K562 (cell line): ENCODE measurements at regions not wholly inside any gene's neighbourhood (a gene's known extent, or its start where the extent isn't known, plus 50 kb on each side); places are given as distances from the start of the nearest gene placed in this dataset.

Source experiments
- FOXK1 ChIP-seq: sonication (generic); formaldehyde crosslinking; IDR thresholded peaks from 2 replicates; pipeline ENCODE4 v1.8.0; 2022; ENCODE audit warnings: missing genetic modification reagents, mild to moderate bottlenecking, borderline replicate concordance
- GABPA ChIP-seq: fragments of 200-800 bp; sonication (Bioruptor generic); conservative IDR thresholded peaks from 2 replicates; pipeline ENCODE4 v1.6.1; 2016; ENCODE audit warnings: low read depth, missing genetic modification characterization, missing compliant biosample characterization
- GATA2 ChIP-seq: sonication (generic); formaldehyde crosslinking; IDR thresholded peaks from 2 replicates; pipeline ENCODE4 v1.4.0; 2020; ENCODE audit warnings: mild to moderate bottlenecking, missing genetic modification reagents
- HDAC6 ChIP-seq: IDR thresholded peaks from 2 replicates; pipeline ENCODE4 v1.6.1; 2012; ENCODE audit warnings: low read depth, mild to moderate bottlenecking, control low read depth, inconsistent platforms, low read length, moderate library complexity
- KLF6 ChIP-seq: fragments of 250-450 bp; sonication (Bioruptor Pico); IDR thresholded peaks from 2 replicates; pipeline ENCODE4 v1.4.0; 2020; ENCODE audit warnings: mild to moderate bottlenecking, moderate library complexity, borderline replicate concordance
- MIER1 ChIP-seq: fragments of 450-650 bp; IDR thresholded peaks from 2 replicates; pipeline ENCODE4 v1.6.1; 2016; ENCODE audit warnings: antibody characterized with exemption, mild to moderate bottlenecking, low read depth
- MTA3 ChIP-seq: fragments of 450-650 bp; formaldehyde crosslinking; IDR thresholded peaks from 2 replicates; pipeline ENCODE4 v1.6.1; 2017; ENCODE audit warnings: mild to moderate bottlenecking, borderline replicate concordance
- NFIC ChIP-seq: fragments of 450-650 bp; IDR thresholded peaks from 2 replicates; pipeline ENCODE4 v1.6.1; 2017; ENCODE audit warnings: mild to moderate bottlenecking, inconsistent platforms
- POLR2A ChIP-seq: fragments of 450-650 bp; conservative IDR thresholded peaks from 2 replicates; pipeline ENCODE4 v1.6.1; 2016
- TGIF2 ChIP-seq: sonication (generic); formaldehyde crosslinking; IDR thresholded peaks from 2 replicates; pipeline ENCODE4 v1.8.1; 2022; ENCODE audit warnings: mild to moderate bottlenecking, missing genetic modification reagents, moderate library complexity
- TOE1 ChIP-seq, 2 experiments: fragments of 450-650 bp in 1 of 2; sonication (generic) in 1 of 2; formaldehyde crosslinking in 1 of 2; IDR thresholded peaks; 2 replicates each; pipeline versions ENCODE4 v1.7.1 to v1.8.0; 2016 to 2022; ENCODE audit warnings: borderline replicate concordance in 2 of 2, mild to moderate bottlenecking in 2 of 2, antibody characterized with exemption in 1 of 2, inconsistent platforms in 1 of 2, low read depth in 1 of 2, missing genetic modification reagents in 1 of 2, moderate library complexity in 1 of 2
- XRCC5 ChIP-seq: fragments of 200-400 bp; formaldehyde crosslinking; IDR thresholded peaks from 2 replicates; pipeline ENCODE4 v1.6.1; 2017; ENCODE audit warnings: low read depth, mild to moderate bottlenecking, low read length
- ZNF174 ChIP-seq: fragments of 250-450 bp; sonication (Bioruptor Pico); IDR thresholded peaks from 2 replicates; pipeline ENCODE4 v1.4.0; 2020; ENCODE audit warnings: mild to moderate bottlenecking
- ZNF609 ChIP-seq: sonication (generic); formaldehyde crosslinking; IDR thresholded peaks from 2 replicates; pipeline ENCODE4 v1.8.1; 2023; ENCODE audit warnings: missing genetic modification reagents, mild to moderate bottlenecking, borderline replicate concordance

DNA sequence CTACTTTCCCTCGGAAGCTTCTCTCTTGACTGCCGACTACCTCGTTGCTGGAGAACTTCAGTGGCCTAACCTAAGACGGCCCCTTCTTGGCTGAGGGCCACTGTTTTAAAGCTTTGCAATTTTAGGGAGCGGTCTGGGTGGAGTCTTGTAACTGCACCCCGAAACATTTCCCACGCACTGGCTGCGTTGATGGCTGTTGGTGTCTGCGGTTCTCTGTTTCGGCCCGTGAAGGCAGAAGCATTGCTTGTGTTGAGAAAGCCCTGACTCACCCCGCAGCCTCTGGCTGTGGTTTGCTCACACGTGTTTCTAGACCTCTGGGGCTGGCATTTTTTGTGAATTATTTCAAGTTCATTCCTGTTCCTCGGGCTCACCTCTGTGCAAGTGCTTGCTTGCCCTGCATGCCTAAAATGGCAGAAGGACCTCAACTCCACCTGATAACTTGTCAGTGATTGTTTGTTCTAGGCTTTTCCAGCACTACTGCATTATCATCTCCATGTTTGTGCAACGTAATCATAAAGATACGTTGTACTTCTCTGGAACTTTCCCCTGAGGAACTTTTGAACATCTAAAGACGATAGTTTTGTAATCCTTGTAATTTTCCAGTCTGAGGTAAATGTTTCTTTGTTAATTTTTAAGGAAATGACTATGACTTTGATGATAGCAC lies 94.2 kb upstream of the DLX2 start:
- TF ChIP-seq GATA2 (CRISPR knock-in tag) (no peak), KLF6 (CRISPR knock-in tag) (no peak), POLR2A (no peak), GABPA (no peak), TGIF2 (CRISPR knock-in tag) (no peak), ZNF174 (CRISPR knock-in tag) (no peak), FOXK1 (no peak), HDAC6 (no peak), MIER1 (no peak), ZNF609 (CRISPR knock-in tag) (no peak), TOE1 (IDR thresholded peaks at IDR 0.05; ENCODE audit: borderline replicate concordance) (no peak), TOE1 (CRISPR knock-in tag; IDR thresholded peaks at IDR 0.05; ENCODE audit: borderline replicate concordance, low read depth) (no peak), NFIC (no peak), XRCC5 (no peak), MTA3 (no peak)
